H1 (cell line): ENCODE measurements at regions not wholly inside any gene's neighbourhood (a gene's known extent, or its start where the extent isn't known, plus 50 kb on each side); places are given as distances from the start of the nearest gene placed in this dataset.

Experiments
- BRCA1 ChIP-seq: IDR thresholded peaks from 2 replicates; pipeline ENCODE4 v1.6.1; 2012; ENCODE audit warnings: low read depth, low read length, improper control_type of control experiment
- CBX8 ChIP-seq: fragments of 300-800, 300-1000 bp; sonication (generic); IDR thresholded peaks from 2 replicates; pipeline ENCODE4 v1.7.1; 2016; ENCODE audit warnings: low read depth, low read length, borderline replicate concordance
- CHD7 ChIP-seq: fragments of 300-600 bp; sonication (generic); IDR thresholded peaks from 2 replicates; pipeline ENCODE4 v1.7.1; 2012; ENCODE audit warnings: low read length, moderate library complexity, mild to moderate bottlenecking, inconsistent platforms; ENCODE audit not compliant: insufficient replicate concordance
- E2F6 ChIP-seq: IDR thresholded peaks from 2 replicates; pipeline ENCODE4 v1.6.1; 2012; ENCODE audit warnings: inconsistent platforms
- EGR1 ChIP-seq: IDR thresholded peaks from 2 replicates; pipeline ENCODE4 v1.6.1; 2011; ENCODE audit warnings: low read depth, low read length, borderline replicate concordance
- MAFK ChIP-seq: IDR thresholded peaks from 2 replicates; pipeline ENCODE4 v1.6.1; 2012; ENCODE audit warnings: low read depth, mild to moderate bottlenecking, improper control_type of control experiment, low read length
- MAX ChIP-seq: IDR thresholded peaks from 2 replicates; pipeline ENCODE4 v1.6.1; 2012; ENCODE audit warnings: inconsistent platforms
- PHF8 ChIP-seq: fragments of 200-600 bp; sonication (generic); conservative IDR thresholded peaks from 2 replicates; pipeline ENCODE4 v1.7.1; 2012; ENCODE audit warnings: low read depth, mild to moderate bottlenecking, inconsistent platforms, low read length, moderate library complexity
- SRF ChIP-seq: IDR thresholded peaks from 2 replicates; pipeline ENCODE4 v1.6.1; 2011; ENCODE audit warnings: mild to moderate bottlenecking, low read depth, low read length, moderate library complexity
- TAF1 ChIP-seq: IDR thresholded peaks from 2 replicates; pipeline ENCODE4 v1.6.1; 2011; ENCODE audit warnings: mild to moderate bottlenecking, low read depth, low read length
- TAF7 ChIP-seq: optimal IDR thresholded peaks from 2 replicates; pipeline ENCODE3; 2011; ENCODE audit warnings: low read depth, mild to moderate bottlenecking, inconsistent platforms, low read length, moderate library complexity, borderline replicate concordance
- ZNF274 ChIP-seq: IDR thresholded peaks from 2 replicates; pipeline ENCODE4 v1.7.0; 2012; ENCODE audit warnings: low read length, borderline replicate concordance; ENCODE audit errors: extremely low read depth

- TF ChIP-seq CHD7 (no peak), ZNF274 (no peak), PHF8 (no peak), MAX (no peak), CBX8 (no peak), EGR1 (no peak), TAF1 (no peak), TAF7 (no peak), SRF (no peak), BRCA1 (no peak), MAFK (no peak), E2F6 (no peak)
These were observed 419.2 kb downstream of the BUD13 start (continued) for GRCh38 chr11:116353589-116353988.
